GM12891 (cell line): ENCODE measurements at regions not wholly inside any gene's neighbourhood (a gene's known extent, or its start where the extent isn't known, plus 50 kb on each side); places are given as distances from the start of the nearest gene placed in this dataset.

Experiments
- POLR2A ChIP-seq: IDR thresholded peaks from 2 replicates; pipeline ENCODE4 v1.6.1; 2011; ENCODE audit warnings: low read depth, low read length, control low read depth
- POLR2AphosphoS5 ChIP-seq: IDR thresholded peaks from 2 replicates; pipeline ENCODE4 v1.6.1; 2011; ENCODE audit warnings: low read depth, low read length, control low read depth
- POU2F2 ChIP-seq: IDR thresholded peaks from 2 replicates; pipeline ENCODE4 v1.6.1; 2011; ENCODE audit warnings: low read depth, mild to moderate bottlenecking, control low read depth, low read length, moderate library complexity
- SPI1 ChIP-seq: IDR thresholded peaks from 2 replicates; pipeline ENCODE4 v1.6.1; 2011; ENCODE audit warnings: low read depth, low read length, control low read depth
- TAF1 ChIP-seq: IDR thresholded peaks from 2 replicates; pipeline ENCODE4 v1.6.1; 2011; ENCODE audit warnings: low read depth, low read length, control low read depth

DNA sequence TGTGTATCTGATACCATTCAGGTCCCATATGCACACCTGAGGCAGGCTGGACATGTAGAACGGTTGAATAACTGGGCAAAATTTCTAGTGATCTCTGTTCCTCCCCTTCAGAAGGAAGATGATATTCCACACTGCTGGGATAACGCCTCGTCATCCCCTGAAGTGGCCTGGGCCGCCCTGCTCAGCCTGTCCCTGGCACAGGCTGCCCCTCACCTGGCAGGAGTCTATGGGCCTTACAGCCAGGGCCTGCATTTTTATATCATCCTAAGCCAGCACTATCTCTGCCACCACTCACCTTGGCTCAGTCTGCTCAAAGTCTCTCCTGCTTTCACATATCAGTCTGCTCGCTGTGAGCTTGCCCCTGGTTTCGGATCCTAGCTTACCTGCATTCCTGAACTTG is 209.2 kb downstream of the CSNK2A3 start:
- TF ChIP-seq POLR2AphosphoS5 (no peak), TAF1 (no peak), POLR2A (no peak), POU2F2 (no peak), SPI1 (no peak)
